ENCODE measurements at regions not wholly inside any gene's neighbourhood (a gene's known extent, or its start where the extent isn't known, plus 50 kb on each side); places are given as distances from the start of the nearest gene placed in this dataset.

DNA sequence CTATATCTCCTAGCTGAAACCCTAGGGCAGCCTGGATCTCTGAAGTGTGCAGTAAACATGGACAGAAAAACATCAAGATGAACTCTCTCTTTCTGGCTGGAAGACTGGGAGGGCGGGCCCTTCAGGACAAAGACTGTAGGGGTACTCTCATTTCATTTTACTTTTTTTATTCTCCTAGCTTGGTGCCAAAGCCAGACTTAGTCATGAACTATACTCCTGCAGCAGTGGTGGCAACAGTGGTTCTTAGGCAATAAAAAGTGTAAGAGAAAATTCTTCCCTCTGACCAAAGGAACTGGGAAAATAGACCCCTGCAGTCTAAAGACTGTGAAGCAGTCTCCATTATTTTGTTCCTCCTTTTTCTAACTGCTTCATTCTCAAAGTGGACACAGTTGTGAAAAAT lies 213.8 kb upstream of the JUN start:
- TF ChIP-seq, protein P1, sequence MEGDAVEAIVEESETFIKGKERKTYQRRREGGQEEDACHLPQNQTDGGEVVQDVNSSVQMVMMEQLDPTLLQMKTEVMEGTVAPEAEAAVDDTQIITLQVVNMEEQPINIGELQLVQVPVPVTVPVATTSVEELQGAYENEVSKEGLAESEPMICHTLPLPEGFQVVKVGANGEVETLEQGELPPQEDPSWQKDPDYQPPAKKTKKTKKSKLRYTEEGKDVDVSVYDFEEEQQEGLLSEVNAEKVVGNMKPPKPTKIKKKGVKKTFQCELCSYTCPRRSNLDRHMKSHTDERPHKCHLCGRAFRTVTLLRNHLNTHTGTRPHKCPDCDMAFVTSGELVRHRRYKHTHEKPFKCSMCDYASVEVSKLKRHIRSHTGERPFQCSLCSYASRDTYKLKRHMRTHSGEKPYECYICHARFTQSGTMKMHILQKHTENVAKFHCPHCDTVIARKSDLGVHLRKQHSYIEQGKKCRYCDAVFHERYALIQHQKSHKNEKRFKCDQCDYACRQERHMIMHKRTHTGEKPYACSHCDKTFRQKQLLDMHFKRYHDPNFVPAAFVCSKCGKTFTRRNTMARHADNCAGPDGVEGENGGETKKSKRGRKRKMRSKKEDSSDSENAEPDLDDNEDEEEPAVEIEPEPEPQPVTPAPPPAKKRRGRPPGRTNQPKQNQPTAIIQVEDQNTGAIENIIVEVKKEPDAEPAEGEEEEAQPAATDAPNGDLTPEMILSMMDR (IDR thresholded peaks at IDR 0.05), result no peak
- TF ChIP-seq EP300 (IDR thresholded peaks at IDR 0.05) (no peak), POLR2A (IDR thresholded peaks at IDR 0.05) (no peak)

Measured in ovary (tissue), 3 donors.